ENCODE measurements at regions not wholly inside any gene's neighbourhood (a gene's known extent, or its start where the extent isn't known, plus 50 kb on each side); places are given as distances from the start of the nearest gene placed in this dataset.

DNA sequence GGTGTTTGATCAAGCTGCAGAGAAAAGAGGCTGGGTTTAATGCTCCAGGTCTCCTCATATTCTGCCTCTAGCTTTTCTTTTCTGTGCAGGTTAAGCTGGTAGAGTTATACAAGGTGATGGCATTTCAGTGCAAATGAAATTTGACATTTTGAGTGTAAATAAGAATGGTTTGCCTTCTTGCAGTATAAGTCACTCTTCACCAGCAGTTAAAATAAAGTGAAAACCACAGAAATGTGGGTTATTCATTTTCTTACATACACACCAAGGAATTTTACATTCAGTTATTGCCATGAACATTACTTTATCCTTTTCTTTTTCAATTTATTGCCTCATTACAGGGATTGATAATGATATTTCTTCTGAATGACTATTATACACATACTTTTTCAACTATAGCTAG, 337.5 kb upstream of the PCSK5 start:
- TF ChIP-seq, protein P1, sequence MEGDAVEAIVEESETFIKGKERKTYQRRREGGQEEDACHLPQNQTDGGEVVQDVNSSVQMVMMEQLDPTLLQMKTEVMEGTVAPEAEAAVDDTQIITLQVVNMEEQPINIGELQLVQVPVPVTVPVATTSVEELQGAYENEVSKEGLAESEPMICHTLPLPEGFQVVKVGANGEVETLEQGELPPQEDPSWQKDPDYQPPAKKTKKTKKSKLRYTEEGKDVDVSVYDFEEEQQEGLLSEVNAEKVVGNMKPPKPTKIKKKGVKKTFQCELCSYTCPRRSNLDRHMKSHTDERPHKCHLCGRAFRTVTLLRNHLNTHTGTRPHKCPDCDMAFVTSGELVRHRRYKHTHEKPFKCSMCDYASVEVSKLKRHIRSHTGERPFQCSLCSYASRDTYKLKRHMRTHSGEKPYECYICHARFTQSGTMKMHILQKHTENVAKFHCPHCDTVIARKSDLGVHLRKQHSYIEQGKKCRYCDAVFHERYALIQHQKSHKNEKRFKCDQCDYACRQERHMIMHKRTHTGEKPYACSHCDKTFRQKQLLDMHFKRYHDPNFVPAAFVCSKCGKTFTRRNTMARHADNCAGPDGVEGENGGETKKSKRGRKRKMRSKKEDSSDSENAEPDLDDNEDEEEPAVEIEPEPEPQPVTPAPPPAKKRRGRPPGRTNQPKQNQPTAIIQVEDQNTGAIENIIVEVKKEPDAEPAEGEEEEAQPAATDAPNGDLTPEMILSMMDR (IDR thresholded peaks at IDR 0.05), result no peak

DNA sequence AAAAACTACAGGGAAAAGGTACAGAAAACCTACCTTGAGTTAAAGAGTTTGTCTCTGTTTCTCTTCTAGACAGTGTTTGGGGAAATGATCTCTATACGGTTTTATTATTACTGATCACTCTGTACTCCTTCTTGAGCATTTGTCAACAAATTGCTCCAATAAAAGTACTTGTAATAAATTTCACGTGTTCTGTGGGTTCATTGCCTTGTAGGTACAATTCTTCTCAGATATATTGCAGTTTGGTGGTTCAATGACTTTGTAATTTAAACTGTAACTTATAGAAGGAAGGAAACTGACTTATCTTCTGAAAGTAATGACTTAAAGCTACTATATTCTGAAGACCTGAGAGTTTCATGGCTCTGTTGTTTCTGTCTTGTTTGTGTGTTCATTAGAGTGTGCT, 319.9 kb upstream of the PCSK5 start:
- TF ChIP-seq, protein P1 (IDR thresholded peaks at IDR 0.05), result no peak

DNA sequence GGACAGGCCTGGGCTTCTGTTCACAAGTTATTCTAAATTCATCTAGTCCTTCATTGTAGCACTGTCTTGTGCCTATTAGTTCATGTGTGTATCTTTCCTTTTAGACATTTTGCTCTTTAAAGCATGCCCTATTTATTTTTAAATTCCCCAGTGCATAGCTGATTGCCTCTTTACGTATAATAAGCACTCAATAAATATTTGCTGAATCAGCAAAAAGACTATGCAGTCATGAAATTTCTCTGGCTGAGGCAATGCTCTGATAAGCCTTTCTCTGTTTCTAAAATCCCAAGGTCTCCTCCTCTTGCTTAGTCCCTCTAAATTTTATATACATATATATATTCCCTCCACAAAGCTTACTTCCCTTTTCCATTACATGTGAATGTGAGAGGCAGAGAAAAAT, 315.9 kb upstream of the PCSK5 start:
- TF ChIP-seq, protein P1 (IDR thresholded peaks at IDR 0.05), result no peak

DNA sequence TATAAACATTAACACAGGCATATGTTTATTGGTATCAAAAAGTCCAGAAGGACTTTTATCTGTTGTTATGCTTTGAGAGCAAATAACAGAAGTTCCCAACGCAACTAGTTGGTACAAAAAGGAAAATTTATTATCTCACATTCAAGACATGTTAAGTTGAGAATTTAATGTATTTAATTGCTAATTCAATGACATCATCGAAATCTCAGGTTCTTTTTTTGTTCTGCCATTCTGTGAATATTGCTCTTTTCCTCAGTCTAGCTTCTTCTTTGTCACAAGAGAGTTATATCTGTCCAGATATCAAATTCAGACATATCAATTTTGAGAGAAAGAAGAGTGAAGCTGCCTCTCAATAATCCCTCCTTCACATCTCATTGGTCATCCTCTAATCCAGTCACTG, 307.6 kb upstream of the PCSK5 start:
- TF ChIP-seq, protein P1 (IDR thresholded peaks at IDR 0.05), result no peak

DNA sequence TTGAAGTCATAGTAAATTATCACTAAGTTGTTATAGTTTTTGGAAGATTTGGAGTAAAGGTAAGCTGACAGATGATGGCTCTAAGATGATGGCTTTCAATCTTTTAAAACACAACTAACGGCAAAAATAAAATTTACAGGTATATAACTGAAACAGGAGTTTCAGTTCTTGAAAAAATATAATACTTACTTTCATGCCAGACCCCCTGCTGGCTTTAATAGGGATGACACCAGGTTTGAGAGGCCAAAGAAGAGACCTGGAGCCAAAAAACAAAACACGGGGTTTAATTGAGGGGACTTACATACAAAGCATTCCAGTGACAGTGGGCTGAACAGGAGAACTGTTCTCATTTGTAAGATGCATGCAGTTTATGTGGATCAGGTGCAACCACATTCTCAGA, 301.7 kb upstream of the PCSK5 start:
- TF ChIP-seq, protein P1 (IDR thresholded peaks at IDR 0.05), result peak; percentile 33

DNA sequence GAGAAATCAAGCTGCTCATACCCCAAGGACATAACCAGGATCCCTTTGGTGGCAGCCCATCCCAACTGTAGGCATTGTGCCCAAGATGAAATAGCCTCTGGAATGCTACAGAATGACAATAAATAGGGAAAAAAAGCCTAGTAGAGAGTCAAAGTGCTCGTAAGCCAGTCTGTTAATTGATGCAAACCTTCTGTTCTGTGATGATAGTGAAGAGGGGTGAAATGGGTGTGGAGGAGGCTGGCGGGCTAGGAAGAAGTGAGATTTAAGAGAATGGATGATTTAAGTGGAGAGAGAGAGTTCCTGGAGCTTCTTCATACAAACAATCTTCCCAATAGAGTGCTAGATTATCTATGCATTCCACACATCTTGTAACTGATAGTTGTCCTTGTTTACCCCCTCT, 301.0 kb upstream of the PCSK5 start:
- TF ChIP-seq, protein P1 (IDR thresholded peaks at IDR 0.05), result no peak

DNA sequence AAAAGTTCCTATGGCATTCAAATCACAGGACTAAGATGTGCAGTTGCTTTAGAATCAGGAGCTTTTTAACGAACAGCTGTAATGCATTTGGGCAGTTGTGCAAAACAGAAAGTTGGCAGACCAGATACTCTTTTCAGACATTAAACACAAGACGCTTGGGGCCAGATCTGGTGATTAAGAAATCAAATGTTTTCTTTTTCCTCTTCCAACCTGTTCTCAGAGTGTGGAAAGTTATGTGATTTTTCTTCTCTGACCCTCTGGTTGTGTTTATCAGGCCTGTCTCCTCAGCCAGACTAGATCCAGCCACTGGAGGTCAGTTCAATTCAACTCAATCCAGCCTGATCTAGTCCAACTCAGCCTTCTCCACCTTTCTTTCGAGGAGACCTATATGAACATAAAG, 298.5 kb upstream of the PCSK5 start:
- TF ChIP-seq, protein P1 (IDR thresholded peaks at IDR 0.05), result no peak

DNA sequence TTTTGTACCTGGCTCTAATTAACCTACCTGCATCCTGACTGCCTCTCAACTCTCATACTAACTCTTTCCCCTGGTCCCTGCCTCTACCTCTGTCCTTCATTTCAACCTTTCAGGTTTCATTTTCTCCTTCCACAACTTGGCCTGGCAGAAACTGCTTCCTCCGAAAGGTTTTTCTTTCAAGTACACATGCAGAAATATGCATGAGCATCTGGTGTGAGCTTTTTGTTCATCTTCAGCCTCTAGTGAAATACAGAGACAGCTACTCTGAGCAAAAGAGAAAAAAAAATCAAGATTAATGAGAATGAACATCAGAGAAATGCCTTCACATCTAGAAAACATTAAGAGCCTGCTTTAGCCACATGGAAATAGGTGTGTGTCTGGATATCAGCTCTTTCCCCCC, 297.9 kb upstream of the PCSK5 start:
- TF ChIP-seq, protein P1 (IDR thresholded peaks at IDR 0.05), result no peak

Measured in LNCAP (cell line).